ENCODE measurements at regions not wholly inside any gene's neighbourhood (a gene's known extent, or its start where the extent isn't known, plus 50 kb on each side); places are given as distances from the start of the nearest gene placed in this dataset.
"Not testable (repeated sequence)": the region's sequence is repeated elsewhere in the genome, so short reads cannot be mapped to it uniquely, and the experiment has no call there.

- H3K9me3 Mint-ChIP-seq, result peaks cover 5% of the 10 kb centered on the region
- H3K4me3 Mint-ChIP-seq, result no peak overlapping the region
- no peak overlapping the region for H3K27ac Mint-ChIP-seq
- no peaks in the 10 kb centered on the region for H3K36me3 Mint-ChIP-seq
- no peaks in the 10 kb centered on the region for H3K4me1 Mint-ChIP-seq
- peaks cover 7% of the 10 kb centered on the region for H3K27me3 Mint-ChIP-seq
Observed at GRCh38 chr10:109696981-109697775, 226.1 kb downstream of the XPNPEP1 start.

DNA sequence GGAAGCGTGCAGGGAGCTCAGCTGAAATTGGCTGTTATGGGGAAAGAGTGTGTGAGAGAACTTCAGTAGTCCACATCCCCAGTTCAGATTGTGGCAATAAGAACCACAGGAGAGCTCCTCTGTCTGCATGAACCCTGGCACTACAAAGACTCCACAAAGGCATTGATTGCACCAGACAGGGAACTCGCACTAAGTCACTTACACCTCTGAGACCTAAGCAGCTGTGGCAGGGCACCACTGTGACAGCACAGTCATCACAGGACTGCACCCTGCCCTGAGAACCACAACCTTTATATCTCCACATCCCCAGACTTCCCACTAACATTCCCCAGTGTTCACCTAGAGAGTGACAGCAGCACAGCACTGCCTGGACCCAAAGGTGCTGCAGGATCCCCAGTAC, 226.8 kb downstream of the XPNPEP1 start:
- Mint-ChIP-seq H3K36me3 (no peaks in the 10 kb centered on the region), H3K4me1 (no peaks in the 10 kb centered on the region), H3K4me3 (no peak overlapping the region), H3K9me3 (peaks cover 7% of the 10 kb centered on the region), H3K27ac (no peak overlapping the region), H3K27me3 (peaks cover 8% of the 10 kb centered on the region)

- H3K9me3 Mint-ChIP-seq, result peaks cover 7% of the 10 kb centered on the region
- H3K27me3 Mint-ChIP-seq, result peaks cover 10% of the 10 kb centered on the region
- H3K4me1 Mint-ChIP-seq, result no peaks in the 10 kb centered on the region
- no peak overlapping the region for H3K27ac Mint-ChIP-seq
- no peaks in the 10 kb centered on the region for H3K36me3 Mint-ChIP-seq
- H3K4me3 Mint-ChIP-seq, result no peak overlapping the region
Observed at GRCh38 chr10:109695988-109696387, 227.3 kb downstream of the XPNPEP1 start.

GRCh38 chr10:109689785-109690184, 233.5 kb downstream of the XPNPEP1 start:
- H3K27me3 Mint-ChIP-seq, result peaks cover 13% of the 10 kb centered on the region
- H3K36me3 Mint-ChIP-seq, result no peaks in the 10 kb centered on the region
- H3K27ac Mint-ChIP-seq, result no peak overlapping the region
- peaks cover 7% of the 10 kb centered on the region for H3K9me3 Mint-ChIP-seq
- no peaks in the 10 kb centered on the region for H3K4me1 Mint-ChIP-seq
- no peak overlapping the region for H3K4me3 Mint-ChIP-seq

DNA sequence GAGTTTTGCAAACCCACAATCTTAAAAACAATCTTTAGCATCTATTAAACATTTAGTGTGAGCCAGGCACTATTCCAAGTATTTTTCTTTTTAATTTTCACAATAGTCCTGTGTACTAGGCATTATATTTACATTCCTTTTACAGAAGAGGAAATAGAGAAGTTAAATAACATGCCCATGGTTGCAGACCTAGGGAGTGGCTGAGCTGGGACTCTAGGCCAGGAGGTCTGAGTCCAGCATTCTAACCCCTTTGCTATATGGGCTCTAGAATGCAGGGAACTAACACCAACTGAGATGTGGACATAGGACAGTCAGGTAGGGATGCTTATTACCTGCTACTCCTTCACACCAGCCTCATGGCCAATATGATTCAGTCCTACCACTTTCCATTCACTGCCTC, 243.8 kb downstream of the XPNPEP1 start:
- H3K27ac Mint-ChIP-seq, result no peak overlapping the region
- no peaks in the 10 kb centered on the region for H3K4me1 Mint-ChIP-seq
- H3K27me3 Mint-ChIP-seq, result no peaks in the 10 kb centered on the region
- H3K4me3 Mint-ChIP-seq, result no peak overlapping the region
- no peaks in the 10 kb centered on the region for H3K9me3 Mint-ChIP-seq
- no peaks in the 10 kb centered on the region for H3K36me3 Mint-ChIP-seq

GRCh38 chr10:109678857-109679256, 244.5 kb downstream of the XPNPEP1 start:
- Mint-ChIP-seq H3K4me3 (no peak overlapping the region), H3K27ac (no peak overlapping the region), H3K4me1 (no peaks in the 10 kb centered on the region), H3K9me3 (no peaks in the 10 kb centered on the region), H3K36me3 (no peaks in the 10 kb centered on the region), H3K27me3 (no peaks in the 10 kb centered on the region)

DNA sequence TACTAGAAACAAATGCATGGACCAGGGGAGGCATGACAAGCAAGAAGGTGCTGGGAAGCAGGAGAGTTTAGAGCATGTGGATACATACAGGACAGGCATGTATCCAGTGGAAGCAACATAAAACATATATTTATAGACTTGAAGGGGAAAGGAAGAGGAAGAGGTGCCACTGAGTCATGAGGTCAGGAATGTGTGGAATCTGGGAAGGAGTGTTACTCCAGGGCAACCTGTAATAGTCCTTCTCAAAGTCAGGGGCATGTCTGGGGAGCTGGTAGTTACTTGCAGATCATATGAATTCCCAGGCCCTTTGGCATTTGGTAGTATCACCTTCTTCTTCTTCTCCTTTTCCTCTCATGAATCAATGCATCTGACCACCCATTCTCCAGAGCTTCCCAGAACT, 246.6 kb downstream of the XPNPEP1 start:
- Mint-ChIP-seq H3K9me3 (no peaks in the 10 kb centered on the region), H3K27ac (no peak overlapping the region), H3K36me3 (no peaks in the 10 kb centered on the region), H3K4me1 (no peaks in the 10 kb centered on the region), H3K27me3 (peaks cover 1% of the 10 kb centered on the region), H3K4me3 (no peak overlapping the region)

GRCh38 chr10:109668703-109669102, 254.6 kb downstream of the XPNPEP1 start:
- no peaks in the 10 kb centered on the region for H3K36me3 Mint-ChIP-seq
- H3K9me3 Mint-ChIP-seq, result no peaks in the 10 kb centered on the region
- peaks cover 4% of the 10 kb centered on the region for H3K27me3 Mint-ChIP-seq
- H3K4me3 Mint-ChIP-seq, result no peak overlapping the region
- H3K27ac Mint-ChIP-seq, result no peak overlapping the region
- no peaks in the 10 kb centered on the region for H3K4me1 Mint-ChIP-seq

- H3K27ac Mint-ChIP-seq, result no peak overlapping the region
- H3K27me3 Mint-ChIP-seq, result peaks cover 4% of the 10 kb centered on the region
- no peak overlapping the region for H3K4me3 Mint-ChIP-seq
- H3K9me3 Mint-ChIP-seq, result no peaks in the 10 kb centered on the region
- H3K4me1 Mint-ChIP-seq, result no peaks in the 10 kb centered on the region
- H3K36me3 Mint-ChIP-seq, result no peaks in the 10 kb centered on the region
Observed at GRCh38 chr10:109668154-109668665, 255.1 kb downstream of the XPNPEP1 start.

- Mint-ChIP-seq H3K9me3 (peaks cover 1% of the 10 kb centered on the region), H3K36me3 (no peaks in the 10 kb centered on the region), H3K4me3 (no peak overlapping the region), H3K4me1 (no peaks in the 10 kb centered on the region), H3K27me3 (peaks cover 2% of the 10 kb centered on the region), H3K27ac (no peak overlapping the region)
Observed at GRCh38 chr10:109665321-109665720, 258.0 kb downstream of the XPNPEP1 start.

GRCh38 chr10:109664554-109664953, 258.8 kb downstream of the XPNPEP1 start:
- H3K4me3 Mint-ChIP-seq, result no peak overlapping the region
- no peaks in the 10 kb centered on the region for H3K36me3 Mint-ChIP-seq
- H3K27me3 Mint-ChIP-seq, result peaks cover 2% of the 10 kb centered on the region
- peaks cover 5% of the 10 kb centered on the region for H3K9me3 Mint-ChIP-seq
- H3K4me1 Mint-ChIP-seq, result no peaks in the 10 kb centered on the region
- no peak overlapping the region for H3K27ac Mint-ChIP-seq

- H3K27me3 Mint-ChIP-seq, result peaks cover 2% of the 10 kb centered on the region
- no peak overlapping the region for H3K4me3 Mint-ChIP-seq
- H3K36me3 Mint-ChIP-seq, result no peaks in the 10 kb centered on the region
- peaks cover 5% of the 10 kb centered on the region for H3K9me3 Mint-ChIP-seq
- no peak overlapping the region for H3K27ac Mint-ChIP-seq
- H3K4me1 Mint-ChIP-seq, result no peaks in the 10 kb centered on the region
Observed at GRCh38 chr10:109663122-109663521, 260.2 kb downstream of the XPNPEP1 start.

DNA sequence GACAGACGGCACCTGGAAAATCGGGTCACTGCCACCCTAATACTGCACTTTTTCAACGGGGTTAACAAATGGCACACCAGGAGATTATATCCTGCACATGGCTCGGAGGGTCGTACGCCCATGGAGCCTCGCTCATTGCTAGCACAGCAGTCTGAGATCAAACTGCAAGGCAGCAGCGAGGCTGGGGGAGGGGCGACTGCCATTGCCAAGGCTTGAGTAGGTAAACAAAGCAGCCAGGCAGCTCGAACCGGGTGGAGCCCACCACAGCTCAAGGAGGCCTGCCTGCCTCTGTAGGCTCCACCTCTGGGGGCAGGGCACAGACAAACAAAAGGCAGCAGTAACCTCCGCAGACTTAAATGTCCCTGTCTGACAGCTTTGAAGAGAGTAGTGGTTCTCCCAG, 270.7 kb downstream of the XPNPEP1 start:
- not testable (repeated sequence) for H3K4me1 Mint-ChIP-seq, H3K36me3 Mint-ChIP-seq, H3K27ac Mint-ChIP-seq, H3K27me3 Mint-ChIP-seq, H3K4me3 Mint-ChIP-seq, H3K9me3 Mint-ChIP-seq

GRCh38 chr10:109650228-109650627, 273.1 kb downstream of the XPNPEP1 start:
- Mint-ChIP-seq H3K9me3 (peaks cover 3% of the 10 kb centered on the region), H3K4me1 (no peaks in the 10 kb centered on the region), H3K4me3 (no peak overlapping the region), H3K36me3 (no peaks in the 10 kb centered on the region), H3K27me3 (no peaks in the 10 kb centered on the region), H3K27ac (no peak overlapping the region)

- Mint-ChIP-seq H3K4me3 (no peak overlapping the region), H3K4me1 (no peaks in the 10 kb centered on the region), H3K27me3 (no peaks in the 10 kb centered on the region), H3K36me3 (no peaks in the 10 kb centered on the region), H3K27ac (no peak overlapping the region), H3K9me3 (no peaks in the 10 kb centered on the region)
Observed at GRCh38 chr10:109647627-109648026, 275.7 kb downstream of the XPNPEP1 start.

- no peaks in the 10 kb centered on the region for H3K4me1 Mint-ChIP-seq
- no peaks in the 10 kb centered on the region for H3K27me3 Mint-ChIP-seq
- peaks cover 4% of the 10 kb centered on the region for H3K9me3 Mint-ChIP-seq
- H3K4me3 Mint-ChIP-seq, result no peak overlapping the region
- no peaks in the 10 kb centered on the region for H3K36me3 Mint-ChIP-seq
- no peak overlapping the region for H3K27ac Mint-ChIP-seq
Observed at GRCh38 chr10:109633846-109634245, 289.5 kb downstream of the XPNPEP1 start.

DNA sequence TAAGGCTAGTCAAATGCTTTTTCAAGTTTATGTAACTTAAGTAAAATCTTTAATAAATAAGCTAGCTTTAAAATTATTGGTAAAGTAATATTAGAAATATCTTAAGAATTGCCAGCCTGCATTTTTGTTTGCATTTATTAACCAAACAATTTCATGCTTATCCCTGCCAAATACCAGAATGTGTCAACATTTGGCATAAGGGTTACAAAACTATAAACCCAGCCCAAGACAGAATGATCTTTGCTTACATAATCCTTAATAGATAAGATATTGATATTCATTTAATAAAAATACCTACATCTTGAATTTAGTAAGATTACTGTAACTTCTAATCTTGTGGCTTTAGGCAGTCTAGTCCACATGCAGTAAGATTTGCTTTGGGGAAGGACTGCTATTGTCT, 290.3 kb downstream of the XPNPEP1 start:
- not testable (repeated sequence) for H3K4me3 Mint-ChIP-seq, H3K27ac Mint-ChIP-seq, H3K9me3 Mint-ChIP-seq, H3K4me1 Mint-ChIP-seq, H3K36me3 Mint-ChIP-seq, H3K27me3 Mint-ChIP-seq

Measured in activated naive CD4-positive, alpha-beta T cell treated with anti-CD3 and anti-CD28 coated beads, Interleukin-2, amount 50 U/mL, for 24 hours (primary cell).